ENCODE measurements at regions not wholly inside any gene's neighbourhood (a gene's known extent, or its start where the extent isn't known, plus 50 kb on each side); places are given as distances from the start of the nearest gene placed in this dataset.

- H3K4me3 ChIP-seq (ENCODE audit: low read depth in 1 of 2, low read length in 2 of 2): no peak overlapping the region
Observed at GRCh38 chrX:100512471-100512870, 72.3 kb upstream of the TNMD start.

GRCh38 chrX:100494646-100495370 lies 84.7 kb upstream of the PCDH19 start:
- no peaks in the 10 kb centered on the region for H3K4me1 ChIP-seq (ENCODE audit: control insufficient read depth in 2 of 2, insufficient read depth in 2 of 2, low read length in 1 of 2)
- no peaks in the 10 kb centered on the region for H3K27me3 ChIP-seq (ENCODE audit: control insufficient read depth in 1 of 2, insufficient read depth in 2 of 2, low read length in 2 of 2)
- no peaks in the 10 kb centered on the region for H3K36me3 ChIP-seq (ENCODE audit: control insufficient read depth in 2 of 2, insufficient read depth in 2 of 2, low read length in 1 of 2)
- H3K9me3 ChIP-seq (ENCODE audit: control insufficient read depth in 2 of 2, insufficient read depth in 1 of 2, low read depth in 1 of 2, low read length in 1 of 2): no peaks in the 10 kb centered on the region
- peak overlapping the region; percentile 21 to 37 for H3K27ac ChIP-seq (ENCODE audit: low read depth in 2 of 2, low read length in 1 of 2)
- 56 to 66% methylated on average over 6 of the region's 6 CpGs for WGBS, 2 donors
- H3K4me3 ChIP-seq (ENCODE audit: low read depth in 1 of 2, low read length in 2 of 2): no peak overlapping the region

More at GRCh38 chrX:100512471-100512870, 72.3 kb upstream of the TNMD start:
- Histone ChIP-seq H3K27ac (ENCODE audit: low read depth in 2 of 2, low read length in 1 of 2) (no peak overlapping the region), H3K9me3 (ENCODE audit: control insufficient read depth in 2 of 2, insufficient read depth in 1 of 2, low read depth in 1 of 2, low read length in 1 of 2) (no peaks in the 10 kb centered on the region), H3K27me3 (ENCODE audit: control insufficient read depth in 1 of 2, insufficient read depth in 2 of 2, low read length in 2 of 2) (no peaks in the 10 kb centered on the region), H3K36me3 (ENCODE audit: control insufficient read depth in 2 of 2, insufficient read depth in 2 of 2, low read length in 1 of 2) (no peaks in the 10 kb centered on the region), H3K4me1 (ENCODE audit: control insufficient read depth in 2 of 2, insufficient read depth in 2 of 2, low read length in 1 of 2) (no peaks in the 10 kb centered on the region)
- WGBS, 2 donors: 33% methylated on average over 1 of the region's 1 CpG

- H3K4me1 ChIP-seq (ENCODE audit: control insufficient read depth in 2 of 2, insufficient read depth in 2 of 2, low read length in 1 of 2): no peaks in the 10 kb centered on the region
- H3K9me3 ChIP-seq (ENCODE audit: control insufficient read depth in 2 of 2, insufficient read depth in 1 of 2, low read depth in 1 of 2, low read length in 1 of 2): no peaks in the 10 kb centered on the region
- no peak overlapping the region for H3K4me3 ChIP-seq (ENCODE audit: low read depth in 1 of 2, low read length in 2 of 2)
- no peaks in the 10 kb centered on the region for H3K27me3 ChIP-seq (ENCODE audit: control insufficient read depth in 1 of 2, insufficient read depth in 2 of 2, low read length in 2 of 2)
- WGBS, 2 donors: 72 to 86% methylated on average over 1 of the region's 1 CpG
- no peaks in the 10 kb centered on the region for H3K36me3 ChIP-seq (ENCODE audit: control insufficient read depth in 2 of 2, insufficient read depth in 2 of 2, low read length in 1 of 2)
- H3K27ac ChIP-seq (ENCODE audit: low read depth in 2 of 2, low read length in 1 of 2): no peak overlapping the region
Observed at GRCh38 chrX:100491174-100491573, 81.1 kb upstream of the PCDH19 start.

GRCh38 chrX:100487795-100488194 lies 77.7 kb upstream of the PCDH19 start:
- Histone ChIP-seq H3K27ac (ENCODE audit: low read depth in 2 of 2, low read length in 1 of 2) (no peak overlapping the region), H3K9me3 (ENCODE audit: control insufficient read depth in 2 of 2, insufficient read depth in 1 of 2, low read depth in 1 of 2, low read length in 1 of 2) (no peaks in the 10 kb centered on the region), H3K27me3 (ENCODE audit: control insufficient read depth in 1 of 2, insufficient read depth in 2 of 2, low read length in 2 of 2) (peaks cover 0 to 5% of the 10 kb centered on the region in 2 donors), H3K36me3 (ENCODE audit: control insufficient read depth in 2 of 2, insufficient read depth in 2 of 2, low read length in 1 of 2) (no peaks in the 10 kb centered on the region), H3K4me3 (ENCODE audit: low read depth in 1 of 2, low read length in 2 of 2) (no peak overlapping the region), H3K4me1 (ENCODE audit: control insufficient read depth in 2 of 2, insufficient read depth in 2 of 2, low read length in 1 of 2) (no peaks in the 10 kb centered on the region)
- WGBS, 2 donors: 64% methylated on average over 3 of the region's 3 CpGs

DNA sequence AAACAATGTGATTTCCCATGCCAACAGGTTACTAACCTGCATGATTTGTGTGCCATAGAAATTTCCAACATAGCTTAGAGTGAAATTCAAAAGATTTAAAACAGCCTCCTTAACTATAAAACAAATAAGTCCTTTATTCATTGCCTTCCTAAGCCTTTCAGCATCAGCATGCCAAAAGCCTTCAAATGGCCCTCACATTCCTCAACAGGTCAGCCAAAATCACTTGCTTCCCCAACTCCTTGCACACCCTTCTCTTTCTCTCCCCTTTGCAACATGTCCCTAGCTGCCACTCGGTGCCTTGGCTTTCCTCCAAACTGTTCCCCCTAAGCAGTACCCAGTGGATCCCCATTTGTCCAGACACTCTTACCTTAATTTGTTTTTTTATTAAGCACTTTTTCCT lies 74.9 kb upstream of the PCDH19 start:
- peaks cover 0 to 5% of the 10 kb centered on the region in 2 donors for H3K27me3 ChIP-seq (ENCODE audit: control insufficient read depth in 1 of 2, insufficient read depth in 2 of 2, low read length in 2 of 2)
- no peaks in the 10 kb centered on the region for H3K36me3 ChIP-seq (ENCODE audit: control insufficient read depth in 2 of 2, insufficient read depth in 2 of 2, low read length in 1 of 2)
- H3K4me3 ChIP-seq (ENCODE audit: low read depth in 1 of 2, low read length in 2 of 2): no peak overlapping the region
- no peaks in the 10 kb centered on the region for H3K4me1 ChIP-seq (ENCODE audit: control insufficient read depth in 2 of 2, insufficient read depth in 2 of 2, low read length in 1 of 2)
- no peaks in the 10 kb centered on the region for H3K9me3 ChIP-seq (ENCODE audit: control insufficient read depth in 2 of 2, insufficient read depth in 1 of 2, low read depth in 1 of 2, low read length in 1 of 2)
- H3K27ac ChIP-seq (ENCODE audit: low read depth in 2 of 2, low read length in 1 of 2): no peak overlapping the region
- WGBS, 2 donors: 56 to 65% methylated on average over 1 of the region's 1 CpG

DNA sequence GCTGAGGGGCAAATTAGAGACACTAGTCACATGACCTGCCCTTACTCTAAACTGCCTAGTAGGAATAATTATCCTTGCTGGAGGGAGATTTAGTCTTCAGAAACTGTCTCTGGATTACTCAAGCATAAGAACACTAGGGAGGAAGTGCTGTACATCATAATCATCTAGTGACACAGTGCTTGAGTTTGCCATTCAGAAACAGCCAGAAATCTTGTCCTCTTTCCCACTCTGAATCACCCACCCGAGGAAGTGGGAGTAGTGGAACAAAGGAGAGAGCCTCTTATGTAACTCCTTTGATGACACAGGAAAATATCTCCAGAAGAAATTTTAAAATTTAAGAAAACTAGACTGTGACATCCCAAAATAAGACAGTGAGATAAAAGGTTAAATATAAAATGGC lies 69.3 kb upstream of the PCDH19 start:
- H3K27me3 ChIP-seq (ENCODE audit: control insufficient read depth in 1 of 2, insufficient read depth in 2 of 2, low read length in 2 of 2): no peaks in the 10 kb centered on the region
- no peaks in the 10 kb centered on the region for H3K4me1 ChIP-seq (ENCODE audit: control insufficient read depth in 2 of 2, insufficient read depth in 2 of 2, low read length in 1 of 2)
- H3K27ac ChIP-seq (ENCODE audit: low read depth in 2 of 2, low read length in 1 of 2): no peak overlapping the region
- no peaks in the 10 kb centered on the region for H3K9me3 ChIP-seq (ENCODE audit: control insufficient read depth in 2 of 2, insufficient read depth in 1 of 2, low read depth in 1 of 2, low read length in 1 of 2)
- H3K36me3 ChIP-seq (ENCODE audit: control insufficient read depth in 2 of 2, insufficient read depth in 2 of 2, low read length in 1 of 2): no peaks in the 10 kb centered on the region
- H3K4me3 ChIP-seq (ENCODE audit: low read depth in 1 of 2, low read length in 2 of 2): no peak overlapping the region
- WGBS, 2 donors: 29 to 42% methylated on average over 1 of the region's 1 CpG

DNA sequence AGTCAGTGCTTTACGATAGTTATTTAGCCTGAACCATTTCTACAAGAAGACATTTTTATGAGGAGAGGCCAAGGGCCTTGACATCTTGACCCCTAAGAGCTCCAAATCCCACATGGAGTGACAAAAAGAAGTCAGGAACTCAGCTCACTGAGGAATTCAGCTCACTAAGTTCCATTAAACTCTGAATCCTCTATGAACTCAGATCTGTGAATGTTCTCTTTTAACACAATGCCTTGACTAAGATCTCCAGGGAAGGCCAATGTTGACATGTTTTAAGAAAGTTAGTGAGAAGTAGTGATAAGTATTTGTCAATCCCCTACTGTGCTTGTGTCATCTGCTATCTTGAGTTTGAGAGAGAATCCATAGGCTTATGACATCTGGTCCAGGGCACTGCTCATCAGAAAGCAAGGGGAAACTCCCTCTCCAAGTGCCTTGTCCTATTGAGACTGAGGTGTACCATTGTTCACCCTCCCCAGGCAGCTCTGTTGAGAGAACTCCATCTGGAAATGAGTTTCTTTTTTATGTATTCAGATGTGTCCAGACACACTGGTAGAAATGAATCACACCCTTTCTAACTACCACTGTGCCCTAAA lies 68.7 kb upstream of the PCDH19 start:
- no peaks in the 10 kb centered on the region for H3K9me3 ChIP-seq (ENCODE audit: control insufficient read depth in 2 of 2, insufficient read depth in 1 of 2, low read depth in 1 of 2, low read length in 1 of 2)
- H3K4me3 ChIP-seq (ENCODE audit: low read depth in 1 of 2, low read length in 2 of 2): no peak overlapping the region
- no peak overlapping the region for H3K27ac ChIP-seq (ENCODE audit: low read depth in 2 of 2, low read length in 1 of 2)
- H3K27me3 ChIP-seq (ENCODE audit: control insufficient read depth in 1 of 2, insufficient read depth in 2 of 2, low read length in 2 of 2): no peaks in the 10 kb centered on the region
- H3K36me3 ChIP-seq (ENCODE audit: control insufficient read depth in 2 of 2, insufficient read depth in 2 of 2, low read length in 1 of 2): no peaks in the 10 kb centered on the region
- 76 to 94% methylated on average over 1 of the region's 1 CpG for WGBS, 2 donors
- H3K4me1 ChIP-seq (ENCODE audit: control insufficient read depth in 2 of 2, insufficient read depth in 2 of 2, low read length in 1 of 2): no peaks in the 10 kb centered on the region

- no peaks in the 10 kb centered on the region for H3K27me3 ChIP-seq (ENCODE audit: control insufficient read depth in 1 of 2, insufficient read depth in 2 of 2, low read length in 2 of 2)
- H3K27ac ChIP-seq (ENCODE audit: low read depth in 2 of 2, low read length in 1 of 2): no peak overlapping the region
- H3K36me3 ChIP-seq (ENCODE audit: control insufficient read depth in 2 of 2, insufficient read depth in 2 of 2, low read length in 1 of 2): no peaks in the 10 kb centered on the region
- 52 to 55% methylated on average over 4 of the region's 4 CpGs for WGBS, 2 donors
- no peaks in the 10 kb centered on the region for H3K4me1 ChIP-seq (ENCODE audit: control insufficient read depth in 2 of 2, insufficient read depth in 2 of 2, low read length in 1 of 2)
- H3K9me3 ChIP-seq (ENCODE audit: control insufficient read depth in 2 of 2, insufficient read depth in 1 of 2, low read depth in 1 of 2, low read length in 1 of 2): no peaks in the 10 kb centered on the region
- no peak overlapping the region for H3K4me3 ChIP-seq (ENCODE audit: low read depth in 1 of 2, low read length in 2 of 2)
Observed at GRCh38 chrX:100477958-100478357, 67.9 kb upstream of the PCDH19 start.

GRCh38 chrX:100477467-100477866 lies 67.4 kb upstream of the PCDH19 start:
- H3K4me3 ChIP-seq (ENCODE audit: low read depth in 1 of 2, low read length in 2 of 2): no peak overlapping the region
- H3K9me3 ChIP-seq (ENCODE audit: control insufficient read depth in 2 of 2, insufficient read depth in 1 of 2, low read depth in 1 of 2, low read length in 1 of 2): no peaks in the 10 kb centered on the region
- no peaks in the 10 kb centered on the region for H3K27me3 ChIP-seq (ENCODE audit: control insufficient read depth in 1 of 2, insufficient read depth in 2 of 2, low read length in 2 of 2)
- H3K27ac ChIP-seq (ENCODE audit: low read depth in 2 of 2, low read length in 1 of 2): no peak overlapping the region
- WGBS, 2 donors: 59 to 61% methylated on average over 2 of the region's 2 CpGs
- H3K36me3 ChIP-seq (ENCODE audit: control insufficient read depth in 2 of 2, insufficient read depth in 2 of 2, low read length in 1 of 2): no peaks in the 10 kb centered on the region
- H3K4me1 ChIP-seq (ENCODE audit: control insufficient read depth in 2 of 2, insufficient read depth in 2 of 2, low read length in 1 of 2): no peaks in the 10 kb centered on the region
